ENCODE measurements at regions not wholly inside any gene's neighbourhood (a gene's known extent, or its start where the extent isn't known, plus 50 kb on each side); places are given as distances from the start of the nearest gene placed in this dataset.

- DNase-seq, result no peak
These were observed 76.0 kb upstream of the CTTNBP2NL start for GRCh38 chr1:112320058-112320457.

- DNase-seq, result no peak
These were observed 74.0 kb upstream of the CTTNBP2NL start for GRCh38 chr1:112322018-112322417.

- DNase-seq, result no peak
These were observed 72.9 kb upstream of the CTTNBP2NL start for GRCh38 chr1:112322983-112323678.

GRCh38 chr1:112325504-112325903 lies 70.5 kb upstream of the CTTNBP2NL start:
- no peak for DNase-seq

GRCh38 chr1:112328600-112328999 lies 67.4 kb upstream of the CTTNBP2NL start:
- DNase-seq, result no peak

- no peak for DNase-seq
These were observed 63.6 kb upstream of the CTTNBP2NL start for GRCh38 chr1:112332176-112333150.

- no peak for DNase-seq
These were observed 60.7 kb upstream of the CTTNBP2NL start for GRCh38 chr1:112335351-112335750.

GRCh38 chr1:112337028-112337531 lies 58.9 kb upstream of the CTTNBP2NL start:
- DNase-seq, result peak in 1 of 2 donors; percentile 4

- no peak for DNase-seq
These were observed 54.0 kb upstream of the CTTNBP2NL start for GRCh38 chr1:112341986-112342385.

GRCh38 chr1:112342558-112342957 lies 53.5 kb upstream of the CTTNBP2NL start:
- DNase-seq, result no peak

GRCh38 chr1:112344754-112345423 lies 51.1 kb upstream of the CTTNBP2NL start:
- DNase-seq, result peak in 1 of 2 donors; percentile 16

All from CD4-positive, alpha-beta T cell treated with Interferon alpha-2 for 1 hour (primary cell).